Cerebellar cortex (tissue), 1 donor: ENCODE measurements at regions not wholly inside any gene's neighbourhood (a gene's known extent, or its start where the extent isn't known, plus 50 kb on each side); places are given as distances from the start of the nearest gene placed in this dataset.

Experiments used
- DNase-seq: peaks from one replicate; pipeline ENCODE4 v3.0.0-alpha.2; 2015; ENCODE audit warnings: low spot score

DNA sequence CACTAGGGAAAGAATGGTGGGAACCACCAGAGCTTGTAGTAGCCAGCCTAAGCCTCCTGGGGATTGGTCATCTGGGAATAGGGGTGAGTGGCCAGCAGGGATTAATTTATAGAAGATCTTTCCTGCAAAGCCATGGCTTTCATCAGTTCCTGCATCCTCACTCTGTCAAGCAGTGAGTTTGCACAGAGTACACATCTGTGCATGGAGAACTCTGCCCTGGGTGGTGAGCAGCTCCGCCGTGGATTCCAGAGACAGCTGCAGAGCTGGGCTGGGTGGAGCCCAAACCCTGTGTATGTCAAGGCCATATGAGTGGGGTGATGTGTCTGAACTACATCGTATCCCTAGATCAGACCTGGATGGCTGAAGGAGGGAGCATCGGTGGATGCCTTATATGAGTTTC lies 182.2 kb downstream of the GLI2 start:
- DNase-seq = no peak

DNA sequence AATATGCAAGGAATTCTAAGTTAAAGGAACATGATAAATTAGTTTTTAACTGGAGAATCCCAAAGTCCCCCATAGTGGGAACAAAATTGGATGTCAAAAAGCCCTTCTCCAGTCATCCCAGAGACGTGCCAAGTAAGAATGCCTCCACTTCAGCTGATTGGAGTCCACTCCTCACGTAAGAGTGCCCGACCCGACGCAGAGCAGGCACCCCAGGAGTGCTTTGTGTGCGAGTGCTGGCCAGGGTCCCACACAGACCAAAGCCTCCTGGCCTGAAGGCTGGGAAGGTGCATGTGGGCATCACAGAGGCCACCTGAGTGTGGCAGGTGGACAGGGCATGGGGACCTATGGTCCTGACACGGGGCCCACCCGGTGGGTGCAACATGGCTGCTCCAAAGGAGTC lies 183.5 kb downstream of the GLI2 start:
- no peak for DNase-seq

DNA sequence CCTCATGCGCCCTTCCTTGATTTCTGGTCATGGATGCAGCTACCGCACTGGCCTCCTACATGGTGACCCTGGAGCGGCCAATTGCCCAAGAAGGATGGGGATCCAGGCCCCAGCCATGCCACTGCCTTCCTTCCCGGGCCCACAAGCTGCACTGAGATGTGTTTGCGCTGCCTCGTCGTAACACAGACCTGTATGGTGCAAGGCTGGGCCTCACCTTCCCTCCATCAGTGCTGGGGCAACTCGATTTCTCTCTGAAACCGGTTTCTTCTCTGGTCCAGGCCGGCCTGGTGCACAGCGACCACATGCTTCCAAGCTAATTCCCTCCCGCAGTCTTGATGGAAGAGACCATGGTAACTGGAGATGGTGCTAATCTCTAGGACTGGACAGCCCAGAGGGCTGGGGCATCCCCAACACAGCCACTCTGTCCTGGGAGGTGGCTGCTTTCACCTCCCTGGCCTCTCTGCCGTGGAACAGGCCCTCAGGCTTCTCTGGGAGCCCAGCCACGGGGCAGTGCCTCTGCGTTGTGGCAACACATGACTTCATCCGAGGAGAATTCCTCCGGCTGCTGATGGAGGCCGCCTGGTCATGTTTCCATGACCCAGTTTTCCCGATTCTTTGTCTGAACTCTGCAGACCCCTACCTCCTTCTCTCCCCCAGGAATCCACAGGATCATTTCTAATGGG lies 184.2 kb downstream of the GLI2 start:
- DNase-seq = no peak

DNA sequence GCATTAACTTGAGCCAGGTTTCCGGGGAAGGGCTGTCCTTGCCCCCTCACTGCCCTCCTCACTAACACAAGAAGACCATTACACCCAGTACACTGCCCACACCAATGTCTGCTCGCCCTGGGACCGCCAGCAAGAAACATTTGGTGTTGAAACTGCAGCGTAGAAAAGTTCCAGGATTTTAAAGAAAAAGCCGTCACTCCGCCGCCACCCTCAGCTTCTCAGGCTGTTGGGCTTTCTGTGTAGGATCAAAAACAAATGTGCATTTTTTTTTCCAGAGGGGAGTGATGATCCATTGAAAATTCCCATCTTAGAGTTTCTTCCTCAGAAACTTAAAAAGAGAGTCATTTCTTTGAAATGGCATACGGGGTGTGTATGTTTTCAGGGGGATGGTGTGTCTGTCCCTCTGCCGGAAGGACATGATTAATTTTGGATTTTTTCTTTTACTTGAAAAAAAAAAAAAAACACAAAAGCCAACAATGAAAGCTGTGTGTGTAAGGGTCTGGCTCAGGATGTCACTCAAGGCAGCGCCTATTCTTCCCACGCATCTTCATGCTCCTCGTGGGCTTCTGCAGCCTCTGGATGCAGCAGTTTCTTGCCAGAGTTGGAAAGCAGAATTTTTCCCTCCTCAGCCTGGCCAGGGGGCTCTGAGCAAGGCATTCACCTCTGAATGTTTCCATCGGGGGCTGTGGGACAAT lies 184.9 kb downstream of the GLI2 start:
- DNase-seq = no peak

DNA sequence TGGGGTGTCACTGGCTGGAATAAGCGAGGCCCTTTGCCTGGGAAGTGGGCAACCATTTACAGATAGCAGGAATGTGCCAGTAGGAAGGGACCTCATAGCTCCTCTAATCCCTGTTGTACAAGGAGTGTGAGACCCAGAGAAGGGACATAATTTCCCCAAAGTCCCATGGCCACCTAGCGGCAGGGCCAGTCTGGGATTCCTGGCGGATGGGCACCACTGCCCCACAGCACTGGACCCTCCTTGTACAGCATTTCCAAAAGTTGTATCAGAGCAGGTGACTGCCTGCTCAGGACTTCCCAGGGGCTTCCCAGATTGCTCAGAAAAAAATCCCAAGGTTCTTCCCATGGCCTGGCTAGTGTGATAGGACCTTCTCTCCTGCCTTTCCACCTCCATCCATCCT lies 185.8 kb downstream of the GLI2 start:
- DNase-seq = no peak

DNA sequence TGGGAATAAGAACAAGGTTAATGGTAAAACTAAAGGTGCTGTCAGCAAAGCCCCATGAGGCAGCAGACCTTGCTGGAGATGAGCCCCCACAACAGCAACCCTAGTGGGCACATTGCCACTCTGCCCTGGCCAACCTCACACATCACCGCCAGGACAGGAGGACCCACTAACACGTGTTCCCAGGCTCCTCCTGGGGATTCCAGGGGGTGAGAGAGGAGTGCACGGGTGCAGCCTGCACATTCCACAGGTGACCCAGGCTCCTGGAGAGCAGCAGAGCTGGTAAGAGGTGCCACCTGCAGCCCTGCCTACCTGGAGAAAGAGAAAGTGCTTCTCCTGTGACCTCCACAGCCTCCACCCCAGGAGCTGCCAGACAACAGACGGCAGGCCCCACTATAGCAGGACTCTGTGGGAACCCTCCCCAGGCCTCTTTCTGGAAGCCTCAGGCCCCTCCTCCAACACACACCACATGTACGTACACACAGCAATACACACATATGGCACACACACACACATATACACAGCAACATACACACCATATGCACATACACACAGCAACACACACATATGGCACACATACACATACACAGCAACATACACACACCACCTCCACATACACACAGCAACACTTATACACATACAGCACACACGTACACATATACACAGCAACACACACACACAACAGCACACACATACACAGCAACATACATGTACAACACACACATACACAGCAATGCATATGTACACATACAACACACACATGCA lies 187.1 kb downstream of the GLI2 start:
- DNase-seq = no peak

DNA sequence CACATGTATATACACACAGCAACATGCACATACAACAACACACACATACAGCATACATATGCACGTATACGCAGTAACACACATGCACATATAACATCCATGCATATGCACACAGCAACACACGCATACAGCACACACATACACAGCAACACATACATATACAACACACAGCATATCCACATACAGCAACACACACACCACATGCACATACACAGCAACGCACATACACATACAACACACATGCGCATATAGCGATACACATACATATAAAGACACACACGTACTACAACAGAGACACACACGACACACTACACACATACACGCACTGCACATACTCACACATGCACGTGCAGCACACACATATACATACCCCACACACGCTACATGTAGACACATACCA lies 187.8 kb downstream of the GLI2 start:
- DNase-seq = no peak

DNA sequence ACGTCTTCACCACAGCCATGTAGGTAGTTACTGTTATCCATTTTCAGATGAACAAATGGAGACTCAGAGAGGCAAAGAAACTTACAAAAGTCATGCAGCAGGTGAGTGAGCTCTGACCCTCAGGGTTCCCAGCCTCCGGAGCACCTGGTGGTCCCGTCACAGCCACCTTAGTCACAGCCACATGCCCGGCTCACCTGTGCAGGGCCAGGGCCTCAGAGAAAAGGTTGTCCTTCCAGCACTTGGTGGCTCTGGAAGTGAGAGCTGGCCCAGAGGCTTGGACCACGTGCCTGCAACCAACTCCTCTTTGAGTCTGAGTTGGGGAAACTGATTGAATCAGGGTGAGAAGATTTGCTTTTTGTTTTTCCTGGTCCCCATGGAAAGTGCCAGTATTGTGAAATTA lies 189.3 kb downstream of the GLI2 start:
- DNase-seq = no peak

DNA sequence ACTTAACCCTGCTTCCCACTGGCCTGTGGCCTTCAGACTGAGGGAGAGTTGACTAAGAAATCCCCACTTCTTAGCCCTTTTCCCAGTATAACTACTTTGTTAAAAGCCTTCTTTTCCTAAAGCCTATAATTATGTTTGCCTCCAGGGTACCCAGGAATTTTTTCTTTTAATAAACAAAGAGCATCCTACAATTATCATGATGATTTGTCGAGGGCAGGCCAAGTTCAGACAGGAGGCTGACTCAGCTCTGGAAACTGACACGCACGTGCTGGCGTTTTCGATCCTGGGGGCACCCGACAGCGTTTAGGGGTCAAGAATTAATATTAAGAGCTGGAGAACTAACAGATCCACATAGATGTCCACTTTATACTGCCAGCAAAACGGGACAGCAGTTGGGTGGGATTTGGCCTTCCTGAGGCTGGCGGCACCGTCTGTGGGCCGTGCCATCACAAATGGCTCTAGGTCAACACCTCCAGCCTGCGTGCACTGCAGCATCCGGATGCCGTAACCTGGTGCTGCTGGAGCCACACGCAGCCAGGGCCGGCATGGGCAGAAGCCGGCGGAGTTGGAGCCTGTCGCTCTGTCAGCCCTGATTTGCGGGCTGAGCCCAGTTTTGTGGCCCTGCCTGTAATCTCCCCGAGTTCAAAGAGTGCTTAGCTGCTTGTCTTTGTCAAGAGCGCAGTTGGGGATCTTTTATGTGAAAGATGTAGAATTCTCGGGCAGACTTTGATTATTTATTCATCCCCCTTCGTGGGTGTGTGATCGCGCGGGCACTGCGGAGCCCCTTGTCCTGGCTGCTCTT lies 191.0 kb downstream of the GLI2 start:
- DNase-seq = no peak

DNA sequence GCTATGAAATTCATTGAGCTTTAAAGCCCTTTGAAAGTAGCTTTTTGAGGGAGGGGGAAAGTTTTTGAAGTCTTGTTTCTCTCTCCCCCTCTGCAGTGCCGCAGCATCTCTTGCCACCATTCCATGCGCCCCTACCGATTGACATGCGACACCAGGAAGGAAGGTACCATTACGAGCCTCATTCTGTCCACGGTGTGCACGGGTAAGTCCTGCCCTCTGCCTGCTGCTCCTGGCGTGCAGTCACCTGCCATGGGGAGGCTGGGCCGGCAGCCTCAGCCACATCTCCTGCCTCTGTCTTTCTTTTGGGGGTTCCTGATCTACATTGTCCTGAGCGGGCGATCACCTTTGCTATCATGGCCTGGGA lies 191.6 kb downstream of the GLI2 start:
- no peak for DNase-seq

DNA sequence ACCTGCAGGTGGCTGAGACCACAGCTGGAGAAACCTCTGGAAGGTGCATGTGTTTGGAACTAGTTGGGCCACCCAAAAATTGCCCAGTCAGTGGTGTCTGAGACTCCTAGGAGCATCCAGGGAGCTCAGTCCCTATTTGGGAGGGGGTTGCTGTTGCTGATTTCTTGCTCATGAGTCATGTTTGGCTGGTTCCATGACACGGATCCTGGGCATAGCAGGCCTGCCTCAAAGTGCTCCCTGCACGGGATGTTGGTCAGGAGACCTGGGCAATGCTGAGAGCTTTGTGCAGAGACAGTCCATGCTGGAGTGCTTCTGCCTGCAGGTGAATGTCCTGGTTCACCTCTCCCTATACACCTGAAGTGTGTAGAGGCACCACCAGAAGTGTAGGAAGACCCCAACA lies 194.2 kb downstream of the GLI2 start:
- no peak for DNase-seq

DNA sequence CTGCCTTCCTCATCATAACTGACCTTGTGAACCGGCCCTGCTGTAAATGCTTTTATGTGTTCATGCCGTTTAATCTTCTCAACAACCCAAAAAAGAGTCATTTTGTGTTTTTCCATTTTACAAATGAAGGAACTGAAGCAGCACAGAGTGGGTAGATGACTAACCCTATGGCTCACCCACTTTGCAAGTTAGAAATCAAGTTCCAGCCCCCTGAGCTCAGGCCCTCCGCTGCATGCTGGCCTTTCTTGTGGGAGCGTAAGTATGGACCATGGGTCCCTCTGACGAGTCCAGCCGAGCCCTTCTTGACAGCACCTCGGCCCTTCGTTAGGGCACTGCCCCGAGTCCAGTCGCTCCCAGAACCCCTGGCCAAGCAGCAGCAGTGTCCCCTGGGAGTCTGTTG lies 194.6 kb downstream of the GLI2 start:
- DNase-seq = no peak

DNA sequence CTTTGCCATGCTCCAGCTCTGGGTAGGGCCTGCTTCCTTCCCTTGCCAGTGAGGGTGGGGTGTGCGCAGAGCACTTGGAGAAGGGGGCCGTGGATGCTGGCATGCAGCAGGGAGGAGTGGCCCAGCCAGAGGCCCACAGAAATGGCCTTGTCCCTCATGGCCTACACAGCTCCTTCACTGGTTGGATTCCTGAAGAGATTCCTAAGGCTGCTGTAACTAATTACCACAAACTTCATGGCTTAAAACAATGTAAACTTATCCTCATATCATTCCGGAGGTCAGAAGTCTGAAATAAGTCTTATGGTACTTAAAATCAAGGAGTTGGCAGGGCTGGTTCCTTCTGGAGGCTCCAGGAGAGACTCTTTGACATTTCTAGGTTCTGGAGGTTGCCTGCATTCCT lies 195.2 kb downstream of the GLI2 start:
- no peak for DNase-seq

DNA sequence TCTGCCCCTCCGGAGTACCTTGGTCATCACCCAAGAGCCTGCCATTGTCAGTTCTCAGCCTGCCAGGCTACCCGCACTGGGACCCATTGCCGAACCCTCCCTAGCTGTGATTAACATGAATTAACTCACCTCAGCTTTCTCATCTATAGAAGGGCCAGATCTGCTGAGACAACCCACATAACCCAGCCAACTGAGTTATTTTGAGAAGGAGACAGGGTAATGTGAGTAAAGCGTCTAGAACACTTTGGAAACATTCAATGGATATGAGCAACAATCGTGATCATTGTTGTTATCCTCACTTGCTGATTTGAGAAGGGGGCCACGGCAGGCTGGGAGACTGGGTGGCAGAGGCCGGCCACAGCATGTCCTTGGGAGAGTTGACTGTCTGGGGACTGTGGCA lies 196.8 kb downstream of the GLI2 start:
- no peak for DNase-seq

DNA sequence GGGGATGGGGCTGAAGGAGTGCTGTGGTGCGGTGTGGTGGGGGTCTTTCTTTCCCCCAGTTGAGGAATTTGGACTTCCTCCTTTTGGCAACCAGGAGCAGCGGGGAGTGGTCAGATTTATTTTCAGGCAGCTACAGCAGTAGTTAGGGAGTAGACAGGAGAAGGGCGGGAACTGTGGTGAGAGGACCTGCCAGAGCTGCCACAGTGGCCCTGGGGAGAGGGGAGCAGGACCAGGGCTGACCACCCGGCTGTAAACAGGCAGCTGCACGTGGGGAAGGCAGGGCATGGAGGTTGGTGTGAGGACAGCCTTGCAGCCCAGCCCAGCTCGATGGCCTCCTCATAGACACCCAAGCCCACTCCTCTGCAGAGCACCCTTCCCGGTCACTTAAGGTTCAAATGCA lies 197.2 kb downstream of the GLI2 start:
- no peak for DNase-seq

DNA sequence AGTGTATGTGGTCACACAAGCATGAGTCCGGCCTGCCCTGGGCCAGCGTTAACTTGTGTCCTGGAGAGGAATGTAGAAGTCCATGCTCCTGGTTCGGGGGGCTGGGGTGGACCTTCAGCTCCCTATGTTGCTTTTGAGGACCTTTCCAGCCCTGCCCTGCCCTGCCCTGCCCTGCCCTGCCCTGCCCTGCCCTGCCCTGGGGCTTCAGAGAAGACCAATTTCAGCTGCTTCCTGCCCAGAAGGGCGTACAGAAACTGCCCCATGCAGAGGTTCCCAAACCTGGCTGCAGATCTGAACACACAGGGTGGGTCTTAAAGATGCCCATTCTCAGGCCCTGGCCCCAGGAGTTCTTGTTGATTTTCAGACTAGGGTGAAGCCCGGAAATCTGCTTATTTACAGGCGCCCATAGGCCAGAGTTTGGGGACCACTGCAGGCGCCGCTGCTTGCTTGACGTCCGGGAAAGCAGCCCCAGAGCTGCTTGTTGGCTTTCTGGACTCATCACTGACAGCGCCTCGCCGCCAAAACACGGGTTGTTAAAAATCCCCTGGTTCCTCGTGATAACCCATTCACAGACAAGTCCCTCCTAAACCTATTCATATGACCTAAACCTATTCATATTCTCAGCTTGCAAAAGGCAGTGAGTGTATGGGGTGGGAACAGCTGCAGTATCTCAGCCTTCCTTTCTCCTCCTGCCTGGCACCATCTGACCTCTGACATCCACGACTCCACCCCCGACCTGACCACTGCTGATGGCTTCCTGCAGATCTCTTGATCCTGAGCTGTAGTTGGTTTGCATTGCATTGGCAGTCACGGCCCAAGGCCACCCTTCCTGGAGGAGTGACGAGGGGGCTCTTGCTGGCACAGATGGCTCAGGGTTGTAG lies 198.3 kb downstream of the GLI2 start:
- no peak for DNase-seq

DNA sequence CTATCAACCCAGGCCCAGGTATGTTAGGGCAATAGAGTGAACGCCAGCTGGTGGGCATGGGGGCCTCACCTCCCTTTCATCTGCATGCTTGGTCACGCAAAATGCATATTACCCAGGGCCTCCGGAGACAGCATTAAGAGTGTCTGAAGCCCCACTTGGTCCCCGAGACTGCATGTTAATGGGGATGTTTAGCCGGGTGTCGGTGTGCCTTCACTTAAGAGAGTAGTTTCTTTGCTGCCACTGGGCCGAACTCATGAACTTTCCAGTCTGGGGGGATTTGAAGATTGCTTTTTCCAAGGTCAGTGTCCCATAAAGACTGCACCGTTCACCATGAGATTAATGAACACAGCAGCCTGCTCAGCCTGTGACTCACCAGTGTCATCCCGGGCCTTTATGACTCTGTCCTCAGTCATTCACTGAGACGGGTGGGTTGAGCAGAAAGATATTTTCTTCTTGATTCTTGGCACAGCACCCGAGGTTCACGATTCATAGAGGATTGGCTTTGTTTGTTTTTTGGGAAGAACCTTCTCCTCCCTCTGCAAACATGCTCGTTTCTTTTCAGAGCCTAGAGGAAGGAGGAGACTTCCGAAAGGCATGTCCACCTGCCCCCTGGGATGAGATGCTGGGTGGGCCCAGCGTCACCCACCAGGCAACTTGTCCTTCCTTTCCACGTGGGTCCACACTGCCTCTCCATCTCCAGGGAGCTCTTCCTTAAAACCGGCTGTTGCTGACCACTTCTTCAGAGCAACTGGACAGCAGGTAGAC lies 199.1 kb downstream of the GLI2 start:
- no peak for DNase-seq

DNA sequence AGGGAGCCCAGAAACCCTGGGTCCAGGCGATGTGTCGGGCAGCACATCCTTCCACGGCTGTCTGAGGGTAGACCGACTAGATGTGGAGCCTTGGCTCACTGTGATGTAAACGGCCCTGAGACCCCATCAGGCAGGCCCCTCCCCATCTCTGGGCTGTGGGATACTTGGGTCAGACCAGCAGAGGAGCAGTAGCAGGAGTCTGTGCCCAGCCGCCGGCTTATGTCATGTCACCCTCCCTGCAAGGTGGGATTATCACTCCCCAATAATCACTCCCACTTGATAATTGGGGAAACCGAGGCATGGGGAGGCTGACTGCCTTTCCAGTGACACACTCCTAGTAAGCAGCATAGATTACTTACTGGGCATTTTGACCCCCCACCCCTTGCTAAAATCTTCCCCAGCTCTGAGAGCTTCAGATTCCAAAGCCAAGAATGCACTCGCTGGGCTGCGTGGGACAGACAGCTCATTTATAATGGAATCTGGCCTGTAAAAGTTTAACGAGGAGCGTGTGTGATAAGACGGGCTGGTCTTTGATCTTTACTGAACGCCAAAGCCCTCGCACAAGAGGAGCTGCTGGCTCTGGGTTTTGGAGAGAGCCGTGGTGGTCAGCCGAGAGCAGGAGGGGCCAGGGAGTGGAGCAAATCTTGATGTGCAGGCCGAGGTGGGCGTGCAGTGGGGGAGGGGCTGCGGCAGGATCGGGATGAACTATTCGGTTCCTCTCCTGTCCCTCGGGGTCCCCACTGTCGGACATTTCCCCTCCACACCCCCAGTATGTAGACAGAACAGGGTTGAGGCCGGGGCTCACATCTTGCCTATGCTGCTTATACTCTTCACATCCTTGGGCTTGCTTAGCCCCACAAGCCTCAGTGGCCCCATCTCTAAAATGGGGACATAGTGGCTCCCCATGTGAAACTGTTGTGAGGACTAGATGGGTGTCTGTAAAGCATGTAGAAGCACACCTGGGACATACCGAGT lies 200.0 kb downstream of the GLI2 start:
- no peak for DNase-seq

DNA sequence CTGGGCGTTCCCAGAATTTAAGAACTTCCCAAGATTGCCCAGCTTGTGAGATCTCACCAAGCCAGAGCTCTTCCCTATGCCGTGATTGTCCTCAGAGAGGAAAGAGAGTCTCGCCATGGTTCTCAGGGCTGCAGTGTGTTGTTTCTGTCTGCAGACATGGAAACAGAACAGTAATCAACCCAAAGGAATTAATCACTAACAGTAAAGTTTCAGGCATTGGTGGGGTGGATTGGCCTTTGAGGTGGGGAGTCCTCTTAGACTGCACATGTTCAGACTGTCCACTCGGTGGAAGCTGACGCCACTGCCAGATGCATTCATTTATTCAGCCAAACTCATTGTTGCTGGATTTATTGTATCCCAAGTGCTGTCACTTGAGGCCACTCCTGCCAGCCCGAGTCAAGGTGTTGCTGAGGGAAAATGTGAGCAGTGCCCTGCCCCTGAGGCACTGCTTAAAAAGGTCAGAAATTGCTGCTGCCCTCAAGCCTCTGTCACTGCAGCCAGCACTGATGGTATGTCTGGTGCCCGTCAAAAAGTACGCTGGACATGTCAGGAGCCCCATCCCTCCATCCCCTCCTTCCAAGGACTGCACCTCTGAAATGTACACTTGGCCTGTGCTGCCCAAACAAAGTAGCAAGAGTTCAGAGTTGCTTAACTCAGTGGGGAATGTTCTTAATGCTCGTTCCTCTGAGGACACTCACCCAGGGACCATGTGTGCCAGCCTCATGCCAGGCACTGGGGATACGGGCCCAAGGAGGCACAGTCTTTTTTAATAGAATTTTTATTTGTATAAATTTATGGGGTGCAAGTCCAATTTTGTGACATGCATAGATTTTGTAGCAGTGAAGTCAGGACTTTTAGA lies 201.0 kb downstream of the GLI2 start:
- no peak for DNase-seq
